Limb (tissue), 2 donors: ENCODE measurements at regions not wholly inside any gene's neighbourhood (a gene's known extent, or its start where the extent isn't known, plus 50 kb on each side); places are given as distances from the start of the nearest gene placed in this dataset.
"Not testable (repeated sequence)": the region's sequence is repeated elsewhere in the genome, so short reads cannot be mapped to it uniquely, and the experiment has no call there.

Experiments used
- DNase-seq, 2 donors: peaks; one replicate each; pipeline ENCODE4 v3.0.0-alpha.2; 2016; ENCODE audit errors: extremely low spot score in 2 of 2

DNA sequence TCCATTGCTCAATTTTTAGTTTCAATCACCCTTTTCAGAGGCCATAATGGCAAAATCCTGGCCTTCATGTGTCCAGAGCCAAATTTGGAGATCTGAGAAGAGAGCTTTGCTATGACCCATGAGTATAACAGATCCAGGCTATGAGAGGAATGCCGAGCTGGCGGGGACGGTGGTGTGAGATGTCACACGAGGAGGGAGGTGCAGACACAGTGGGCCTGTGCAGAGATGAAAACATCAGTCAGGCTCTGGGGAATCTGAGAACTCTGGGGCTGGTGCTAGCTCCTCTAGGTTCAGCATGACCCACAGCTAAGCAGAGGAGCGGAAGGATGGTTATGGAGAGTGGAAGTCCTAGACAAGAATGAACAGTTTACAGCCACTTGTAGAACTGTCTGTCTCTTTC lies 398.3 kb upstream of the ATP10A start:
- no peak for DNase-seq

DNA sequence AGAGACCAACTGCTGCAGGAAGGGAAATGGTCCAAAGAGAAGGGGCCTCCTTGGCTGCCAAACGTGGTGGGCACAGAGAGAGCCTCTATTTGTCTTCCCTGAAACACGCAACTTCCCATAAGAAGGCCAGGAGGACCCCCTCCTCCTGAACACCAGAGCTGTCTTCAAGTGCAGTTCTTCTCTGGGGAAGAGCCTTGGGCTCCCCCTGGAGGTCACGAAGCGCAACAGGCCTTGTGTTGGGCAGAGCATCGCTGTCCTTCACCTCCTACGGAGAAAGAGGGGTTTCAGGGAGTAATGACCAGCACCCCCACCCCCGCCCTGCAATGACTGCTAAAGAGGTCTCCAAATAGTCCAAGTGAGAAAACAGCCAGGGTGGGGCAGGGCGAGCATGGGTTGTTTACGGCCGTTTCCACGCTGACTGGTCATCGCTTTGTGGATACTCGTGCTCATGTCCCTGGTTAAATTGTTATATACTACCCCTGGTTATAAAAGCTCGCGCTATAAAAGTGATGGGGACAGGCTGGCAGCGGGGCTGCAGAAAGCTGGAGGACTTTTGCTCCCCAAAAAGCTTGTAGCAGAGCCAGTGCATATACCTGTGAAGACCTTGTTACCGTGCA lies 397.5 kb upstream of the ATP10A start:
- peak; percentile 37 to 51 for DNase-seq

DNA sequence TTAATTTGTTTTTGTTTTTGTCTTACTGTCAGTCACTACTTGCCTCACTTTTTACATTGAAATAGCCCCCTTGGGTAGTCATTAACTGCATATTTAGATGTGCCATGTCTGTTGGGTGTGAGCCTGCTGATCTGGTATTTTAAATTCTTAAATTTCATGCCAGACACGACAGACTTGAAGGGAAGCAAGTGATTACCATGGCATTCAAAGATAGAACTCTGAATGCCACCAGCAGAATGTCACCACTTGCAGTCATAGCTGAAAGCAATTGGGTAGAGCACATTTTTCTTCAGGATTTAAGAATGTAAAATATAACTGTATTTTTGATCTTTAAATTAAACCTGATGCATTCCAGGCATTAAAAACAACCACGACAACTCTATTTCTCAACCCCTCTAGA lies 396.5 kb upstream of the ATP10A start:
- DNase-seq: no peak

DNA sequence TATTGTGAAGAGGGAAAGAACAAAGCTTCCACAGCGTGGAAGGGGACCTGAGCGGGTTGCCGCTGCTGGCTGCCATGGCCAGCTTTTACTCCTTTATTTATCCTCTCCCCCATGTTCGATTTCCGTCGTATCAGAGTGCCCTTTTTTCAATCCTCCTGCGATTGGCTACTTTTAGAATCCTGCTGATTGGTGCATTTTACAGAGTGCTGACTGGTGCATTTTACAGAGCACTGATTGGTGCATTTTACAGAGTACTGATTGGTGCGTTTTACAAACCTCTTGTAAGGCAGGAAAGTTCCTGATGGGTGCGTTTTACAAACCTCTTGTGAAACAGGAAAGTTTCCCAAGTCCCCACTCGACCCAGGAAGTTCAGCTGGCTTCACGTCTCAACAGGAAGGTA lies 381.7 kb upstream of the ATP10A start:
- DNase-seq: not testable (repeated sequence)

DNA sequence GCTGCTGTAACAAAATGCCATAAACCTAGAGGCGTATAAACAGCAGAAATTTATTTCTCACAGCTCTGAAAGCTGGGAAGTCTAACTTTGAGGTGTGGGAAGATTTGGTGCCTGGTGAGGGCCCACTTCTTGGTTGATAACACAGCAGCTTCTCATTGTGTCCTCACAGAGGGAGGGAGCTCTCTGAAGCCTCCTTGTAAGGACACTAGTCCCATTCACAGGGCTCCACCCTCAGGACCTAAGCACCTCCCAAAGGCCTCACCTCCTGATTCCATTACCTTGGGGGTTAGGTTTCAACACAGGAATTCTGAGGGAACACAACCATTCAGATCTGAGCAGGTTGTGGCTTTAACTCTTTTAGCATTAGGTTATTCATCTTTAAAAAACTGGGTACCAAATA lies 380.3 kb upstream of the ATP10A start:
- DNase-seq: no peak

DNA sequence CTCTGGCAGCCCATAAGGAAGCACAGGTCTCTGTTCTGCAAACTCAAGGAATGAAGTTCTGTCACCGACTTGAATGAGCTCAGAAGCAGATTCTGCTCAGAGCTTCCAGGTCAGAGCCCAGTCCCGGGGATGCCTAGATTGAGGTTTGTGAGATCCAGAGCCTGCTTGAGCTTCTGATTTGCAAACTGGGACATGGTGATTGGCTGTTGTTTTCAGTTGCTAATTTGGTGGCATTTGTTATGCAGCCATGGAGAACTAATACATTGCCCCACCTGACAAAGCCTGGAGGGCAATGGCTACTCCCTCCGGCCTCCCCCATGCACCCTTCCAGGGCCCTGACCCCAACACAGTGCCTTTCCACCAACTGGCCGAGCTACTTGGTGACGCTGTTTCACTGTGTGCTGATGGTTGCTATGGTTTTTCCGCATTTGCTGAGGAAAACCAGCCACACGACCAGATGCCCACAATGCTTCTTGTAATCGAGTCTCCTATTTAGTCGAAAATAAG lies 379.5 kb upstream of the ATP10A start:
- no peak for DNase-seq

DNA sequence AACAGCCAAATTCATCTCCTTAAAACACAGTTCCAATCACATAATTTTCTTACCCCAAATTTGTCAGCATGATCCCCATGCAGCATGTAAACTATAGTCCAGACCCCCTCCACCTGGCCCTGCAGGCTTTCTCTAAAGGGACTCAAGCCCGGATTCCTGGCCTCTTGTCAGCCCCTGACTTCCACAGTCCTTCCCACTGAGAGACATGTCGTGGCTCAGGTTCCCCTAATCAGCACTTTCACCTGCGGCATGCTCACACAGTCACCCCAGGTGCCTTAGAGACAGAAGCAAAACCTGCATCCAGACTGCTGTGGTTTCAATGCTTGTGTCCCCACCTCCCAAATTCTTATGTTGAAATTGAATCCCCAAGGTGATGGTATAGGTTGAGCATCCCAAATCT lies 372.7 kb upstream of the ATP10A start:
- no peak for DNase-seq

DNA sequence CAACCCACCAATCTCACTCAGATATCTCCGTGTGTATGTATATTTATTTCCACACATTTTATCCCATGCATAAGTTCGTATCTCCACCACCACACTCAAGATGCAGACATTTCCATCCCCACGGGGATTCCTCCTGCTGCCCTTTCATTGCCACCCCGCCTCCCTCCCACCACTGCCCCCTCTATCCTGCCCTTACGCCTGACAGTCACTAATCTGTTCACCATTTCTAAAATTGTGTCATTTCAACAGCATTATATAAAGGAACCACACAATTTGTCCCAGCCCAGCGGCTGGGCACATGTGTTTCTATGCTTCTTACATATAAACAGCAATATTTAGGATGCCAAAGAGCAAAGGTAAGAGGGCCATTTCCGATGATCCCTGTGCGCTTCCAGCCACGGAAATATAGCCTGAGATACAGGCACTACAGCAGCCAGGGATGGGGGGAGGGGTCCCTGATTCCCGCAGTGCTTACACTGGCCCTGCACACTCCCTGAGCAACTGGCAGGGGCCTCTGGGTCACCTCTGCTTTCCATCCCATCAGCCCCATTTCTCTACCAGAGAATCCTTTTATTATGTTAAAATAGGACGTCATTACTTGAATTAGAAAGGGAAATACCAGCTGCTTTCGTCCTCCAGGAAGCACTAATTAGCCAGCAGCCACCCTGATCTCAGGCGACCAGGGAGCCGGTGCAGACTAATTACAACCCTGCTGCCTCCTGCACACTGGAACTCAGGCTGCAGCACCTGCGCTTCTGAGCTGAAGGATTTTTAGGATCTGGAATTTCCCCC lies 372.0 kb upstream of the ATP10A start:
- DNase-seq: peak in 1 of 2 donors; percentile 51

DNA sequence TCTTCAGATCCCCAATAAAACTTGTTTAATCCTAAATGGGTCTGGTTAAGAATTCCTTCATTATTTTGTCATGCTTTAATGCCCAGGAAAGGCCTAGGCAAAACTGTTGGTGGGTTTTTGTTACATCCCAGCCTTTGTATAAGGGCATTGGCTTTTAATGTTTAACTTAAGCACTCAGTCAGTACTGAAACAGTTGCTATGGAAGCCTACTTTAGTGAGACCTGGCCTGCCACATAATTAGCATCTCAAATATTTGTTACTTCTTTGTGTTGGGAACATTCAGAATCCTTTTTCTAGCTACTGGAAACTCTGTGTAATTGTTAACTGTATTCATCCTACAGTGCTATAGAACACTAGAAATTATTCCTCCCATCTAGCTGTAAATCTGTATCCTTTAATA lies 369.6 kb upstream of the ATP10A start:
- DNase-seq: no peak

DNA sequence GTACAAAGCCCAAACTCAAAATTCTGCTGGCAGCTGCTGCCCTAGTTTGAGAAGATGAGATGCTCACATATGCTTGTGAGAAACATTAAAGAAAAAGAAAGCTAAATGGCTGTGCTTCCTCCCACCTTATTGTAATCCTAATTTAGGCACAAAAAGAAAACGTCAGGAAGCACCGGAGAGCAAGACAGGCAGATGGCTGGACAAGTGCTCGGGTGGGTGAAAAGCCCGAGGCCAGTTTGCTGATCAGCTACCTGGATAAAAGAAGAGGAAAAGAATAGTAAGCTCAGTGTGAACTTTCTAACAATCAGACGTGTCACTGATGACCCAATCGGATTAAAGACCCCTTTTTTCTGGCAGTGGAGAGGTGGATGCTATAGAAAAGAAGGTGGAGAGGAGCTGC lies 368.0 kb upstream of the ATP10A start:
- no peak for DNase-seq

DNA sequence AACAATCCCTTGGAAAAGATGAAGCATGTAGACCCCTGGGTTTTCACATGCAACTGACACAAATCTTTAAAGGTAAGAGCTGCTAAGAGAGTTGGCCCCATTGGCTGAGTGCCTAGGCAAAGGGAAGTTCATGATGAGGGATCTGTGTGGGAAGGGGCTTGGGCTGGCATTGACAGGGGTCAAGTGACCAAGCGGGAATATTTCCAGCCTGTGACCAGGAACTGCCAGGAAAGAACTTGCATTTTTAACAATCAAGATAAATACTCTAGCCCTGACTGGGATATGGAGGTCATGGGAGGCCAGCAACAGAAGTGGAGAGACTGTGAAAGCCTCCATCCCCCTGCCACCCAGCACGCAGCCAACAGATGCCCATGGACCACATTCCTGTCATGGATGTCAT lies 361.1 kb upstream of the ATP10A start:
- no peak for DNase-seq

DNA sequence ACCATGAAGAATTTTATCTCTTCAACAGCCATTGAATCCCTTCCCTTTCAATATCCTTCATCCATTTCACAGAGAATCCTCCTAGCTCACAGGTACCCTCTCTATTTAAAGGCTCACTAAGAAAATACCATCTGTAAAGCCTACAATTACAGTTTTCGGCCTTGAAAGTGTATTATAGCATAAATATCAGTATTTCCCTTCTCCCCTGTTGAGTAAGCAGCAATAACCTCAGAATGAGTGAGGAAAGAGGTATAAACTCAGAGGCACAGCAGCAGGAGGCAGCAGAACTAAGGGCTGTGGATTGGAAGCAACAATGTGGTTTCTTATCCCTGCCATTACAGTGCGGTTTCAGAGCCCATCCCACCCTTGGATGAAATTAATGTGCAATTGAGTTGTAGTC lies 360.6 kb upstream of the ATP10A start:
- DNase-seq: no peak

DNA sequence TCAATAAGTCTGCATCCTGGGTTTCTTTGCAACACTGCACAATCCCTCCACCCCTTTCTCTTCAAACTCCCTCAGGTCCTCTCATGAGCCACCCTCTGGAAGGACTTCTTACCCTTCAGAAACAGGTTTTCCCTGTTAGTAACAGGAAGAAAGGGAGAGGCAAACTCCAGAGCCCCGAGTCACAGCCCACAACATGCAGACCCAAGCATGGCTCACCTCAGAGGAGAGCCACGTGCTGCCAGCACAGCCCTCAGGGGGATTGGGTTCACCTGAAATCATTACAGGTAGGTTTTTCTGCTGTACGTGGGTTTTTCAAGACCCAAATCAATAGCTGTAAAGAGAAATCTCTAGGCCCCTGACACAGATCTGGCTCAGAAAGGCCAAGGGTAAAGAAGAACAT lies 359.7 kb upstream of the ATP10A start:
- no peak for DNase-seq

DNA sequence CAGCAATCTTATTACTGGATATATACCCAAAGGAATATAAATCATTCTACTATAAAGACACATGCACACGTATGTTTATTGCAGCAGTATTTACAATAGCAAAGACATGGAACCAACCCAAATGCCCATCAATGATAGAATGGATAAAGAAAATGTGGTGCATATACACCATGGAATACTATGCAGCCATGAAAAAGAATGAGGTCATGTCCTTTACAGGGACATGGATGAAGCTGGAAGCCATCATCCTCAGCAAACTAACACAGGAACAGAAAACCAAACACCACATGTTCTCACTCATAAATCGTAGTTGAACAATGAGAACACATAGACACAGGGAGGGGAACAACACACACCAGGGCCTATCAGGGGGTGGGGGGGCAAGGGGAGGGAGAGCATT lies 353.9 kb upstream of the ATP10A start:
- DNase-seq: not testable (repeated sequence)

DNA sequence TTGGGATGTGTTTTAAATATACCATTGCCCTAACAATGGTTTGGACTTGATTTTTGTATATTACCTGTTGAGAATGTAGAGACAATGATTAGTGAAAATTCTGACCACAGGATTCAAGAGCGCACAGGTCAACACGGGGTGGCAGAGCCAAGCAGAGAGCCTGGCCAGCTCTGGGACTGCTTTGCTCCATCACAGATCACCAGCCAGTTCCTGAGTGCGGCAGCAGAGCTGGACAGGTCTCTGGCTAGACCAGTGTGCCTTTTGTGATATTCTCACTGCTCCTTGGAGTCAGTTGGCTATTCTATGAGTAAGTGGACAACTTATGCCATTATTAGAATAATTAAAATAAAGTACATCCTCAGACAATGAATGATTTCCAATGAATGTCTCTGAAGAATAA lies 351.2 kb upstream of the ATP10A start:
- DNase-seq: no peak

DNA sequence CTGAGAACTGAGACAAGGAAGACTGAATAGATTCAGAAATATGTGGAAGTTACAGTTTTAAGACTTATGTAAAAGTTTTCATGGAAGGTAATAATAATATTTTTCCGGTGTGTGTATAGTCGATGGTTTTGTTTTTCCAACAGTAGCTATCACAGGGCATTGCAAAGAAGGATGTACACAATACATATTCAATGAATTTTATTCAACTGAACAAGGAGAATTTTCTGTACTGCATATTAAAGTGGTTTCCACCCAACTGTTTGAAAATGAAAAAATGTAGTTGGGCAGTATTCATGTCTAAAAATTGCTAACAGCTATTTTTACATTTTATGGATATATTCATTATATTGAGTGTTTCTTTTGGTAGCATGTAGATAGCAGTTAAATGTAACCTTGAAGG lies 350.3 kb upstream of the ATP10A start:
- no peak for DNase-seq

DNA sequence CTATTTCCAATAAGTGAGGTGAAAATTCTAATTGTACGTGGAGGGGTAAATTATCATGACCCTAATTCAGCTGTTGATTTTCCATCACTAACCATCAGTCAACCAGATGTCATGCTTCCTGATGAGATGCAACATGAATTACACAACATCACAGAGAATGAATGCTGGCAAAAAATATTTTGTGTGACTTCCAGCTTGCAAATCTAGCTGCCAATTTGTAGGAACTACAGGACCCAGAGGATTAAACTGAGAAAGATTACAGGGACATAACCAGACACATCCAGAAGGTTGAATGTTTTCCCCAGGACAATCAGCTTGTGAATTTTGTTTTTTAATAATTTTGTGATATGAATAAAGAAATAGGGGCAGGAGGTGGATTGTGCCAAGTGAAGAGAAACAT lies 349.0 kb upstream of the ATP10A start:
- no peak for DNase-seq

DNA sequence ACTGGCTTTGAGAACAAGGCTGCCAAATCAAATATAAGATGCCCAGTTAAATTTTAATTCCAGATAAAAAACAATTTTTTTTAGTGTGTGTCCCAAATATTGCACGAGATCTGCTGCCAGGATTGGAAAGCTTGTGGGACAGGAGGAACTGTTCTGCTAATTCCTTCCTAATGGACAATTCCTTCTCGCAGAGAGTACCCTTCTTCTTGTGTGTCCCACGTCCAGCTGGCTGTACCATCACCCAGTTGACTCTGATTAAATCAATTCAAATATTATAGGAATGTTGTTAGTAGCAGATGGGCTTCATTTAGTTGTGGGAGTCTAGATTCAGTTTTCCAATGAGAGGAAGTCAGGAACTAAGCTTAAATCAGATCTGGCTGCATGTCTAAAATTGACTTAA lies 347.9 kb upstream of the ATP10A start:
- no peak for DNase-seq

DNA sequence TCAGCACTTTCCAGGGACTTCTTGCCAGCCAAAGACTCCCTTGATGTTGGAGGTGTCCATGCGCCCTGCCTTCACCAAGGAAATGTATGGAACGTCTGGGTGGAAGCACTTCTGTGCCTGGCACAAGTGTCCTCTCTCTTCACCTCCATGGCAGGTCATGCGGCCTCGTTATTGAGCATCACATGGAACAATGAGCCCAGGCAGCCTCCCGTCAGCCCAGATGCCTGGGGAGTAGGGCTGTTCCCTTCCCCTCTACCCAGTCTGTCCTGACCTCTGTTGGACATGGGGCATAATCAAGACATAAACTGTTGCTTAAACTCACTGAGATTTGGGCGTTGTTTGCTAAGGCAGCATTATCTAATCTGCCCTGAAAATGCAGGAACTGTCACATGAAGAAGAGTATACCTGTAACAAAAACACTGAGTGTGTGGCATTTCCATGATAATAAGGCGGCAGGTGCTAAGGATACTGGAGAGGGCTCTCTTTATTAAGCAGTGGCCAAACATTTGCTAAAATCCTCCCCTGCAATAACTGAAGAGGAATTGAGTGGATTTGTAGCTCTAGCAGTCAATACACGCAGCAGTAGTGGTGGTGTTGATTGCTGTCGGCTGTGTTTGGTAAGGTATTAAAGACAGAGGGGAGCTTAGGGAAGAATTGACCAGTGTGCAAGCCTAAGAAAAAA lies 338.2 kb upstream of the ATP10A start:
- no peak for DNase-seq

DNA sequence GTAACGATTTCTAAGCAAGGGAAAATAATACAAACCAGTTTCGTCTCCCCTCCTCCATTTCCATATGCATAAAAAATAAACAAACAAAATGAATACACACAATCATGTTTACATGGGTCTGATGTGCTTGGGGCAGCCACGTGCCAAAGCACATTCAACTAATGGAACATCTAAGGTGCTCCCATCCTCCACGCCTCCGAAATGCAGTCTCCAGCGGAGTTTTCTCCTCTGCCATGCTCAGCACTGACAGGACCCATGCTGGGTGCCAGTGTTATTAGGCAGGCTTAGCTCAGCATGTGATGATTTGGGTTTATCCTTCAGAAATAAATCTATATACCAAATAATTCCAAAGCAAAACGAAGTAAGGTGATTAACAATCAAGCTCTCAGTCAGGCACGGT lies 337.3 kb upstream of the ATP10A start:
- DNase-seq: no peak

DNA sequence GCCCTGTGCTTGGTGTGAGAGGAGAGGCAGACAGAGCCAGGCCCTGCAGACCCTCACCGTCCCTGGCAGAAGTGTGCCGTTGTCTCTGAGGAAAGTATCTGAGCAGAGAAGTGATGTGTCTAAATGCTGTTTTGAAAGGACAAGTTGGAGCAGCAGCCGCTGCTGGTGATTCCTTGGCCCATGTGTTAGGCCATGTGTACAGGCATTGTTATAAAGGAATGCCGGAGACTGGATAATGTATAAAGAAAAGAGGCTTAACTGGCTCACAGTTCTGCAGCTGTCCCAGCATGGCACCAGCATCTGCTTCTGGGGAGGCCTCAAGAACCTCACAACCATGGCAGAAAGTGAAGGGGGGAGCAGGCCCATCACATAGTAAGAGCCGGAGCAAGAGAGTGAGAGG lies 334.6 kb upstream of the ATP10A start:
- no peak for DNase-seq

DNA sequence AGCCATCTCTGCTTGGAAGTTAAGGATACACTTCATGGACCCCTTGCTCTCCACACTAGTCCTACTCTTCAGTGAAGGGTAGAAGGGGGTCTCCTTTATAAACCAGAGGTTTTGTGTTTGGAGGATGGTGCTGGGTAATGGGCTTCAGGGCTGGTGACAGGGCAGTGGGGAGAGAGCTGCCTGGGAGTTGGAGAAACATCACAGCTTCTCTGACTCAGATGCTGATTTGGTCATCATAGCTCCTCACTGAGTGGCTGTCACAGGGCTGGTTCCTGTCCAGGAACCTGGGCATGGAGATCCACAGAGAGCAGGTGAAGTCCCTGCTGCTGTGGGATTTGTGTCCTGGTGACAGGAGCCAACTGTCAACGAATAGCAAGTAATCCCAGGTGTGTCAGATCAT lies 333.9 kb upstream of the ATP10A start:
- DNase-seq: no peak

DNA sequence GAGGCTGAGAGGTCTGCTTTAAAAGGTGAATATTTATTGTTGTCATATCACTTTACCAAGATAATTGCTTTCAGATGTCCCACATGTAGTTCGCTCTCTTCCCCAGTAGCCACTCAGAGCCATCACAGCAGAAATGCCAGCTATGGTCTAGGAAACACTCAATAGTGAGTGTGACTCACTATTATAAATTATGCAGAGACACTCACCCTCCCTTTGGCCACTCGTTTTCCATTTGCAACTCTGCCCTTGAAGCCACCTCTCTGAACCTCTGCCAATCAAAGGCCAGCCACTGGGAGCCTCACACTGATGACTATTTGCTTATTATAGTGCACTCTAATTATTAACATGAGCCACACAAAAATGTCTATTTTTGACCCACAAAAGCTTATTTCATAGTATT lies 328.1 kb upstream of the ATP10A start:
- no peak for DNase-seq
